PC-9 (cell line): ENCODE measurements at regions not wholly inside any gene's neighbourhood (a gene's known extent, or its start where the extent isn't known, plus 50 kb on each side); places are given as distances from the start of the nearest gene placed in this dataset.

Experiments used
- BruUV-seq: library from RNA; stranded (reverse); fragments of 400-500 nt; replicated peaks from 2 replicates; lab custom pipeline; 2021; lab: Mats Ljungman, UMichigan
- CTCF ChIA-PET: fragments of 300-600 bp; sonication (Branson Sonifier 250); formaldehyde crosslinking; loops from one replicate; lab custom pipeline; 2022; ENCODE audit warnings: antibody characterized with exemption; lab: Charles Lee
- POLR2A ChIA-PET: fragments of 300-600 bp; sonication (Branson Sonifier 250); formaldehyde crosslinking; loops from one replicate; lab custom pipeline; 2022; ENCODE audit warnings: antibody characterized with exemption; ENCODE audit not compliant: unreplicated experiment; lab: Charles Lee
- DNase-seq, 2 experiments: peaks; one replicate each; pipeline versions ENCODE4 v3.0.0 to v3.0.0-alpha.2; 2015 to 2022; ENCODE audit warnings: mixed read lengths in 1 of 2
- H2AFZ ChIP-seq: fragments of 200-600 bp; sonication (generic); 2 replicates; pipeline ENCODE4 v1.8.1; 2017; ENCODE audit warnings: antibody characterized with exemption
- H3F3A ChIP-seq: fragments of 200-600 bp; sonication (generic); 2 replicates; pipeline ENCODE4 v1.8.1; 2017; ENCODE audit warnings: antibody characterized with exemption, mild to moderate bottlenecking, low read depth; ENCODE audit not compliant: insufficient read depth
- H3K27ac ChIP-seq: fragments of 200-600 bp; sonication (generic); 2 replicates; pipeline ENCODE4 v1.6.1; 2016; ENCODE audit warnings: mixed run types
- H3K27me3 ChIP-seq: fragments of 200-600 bp; sonication (generic); 2 replicates; pipeline ENCODE4 v1.6.1; 2016; ENCODE audit warnings: low read depth, mixed run types; ENCODE audit not compliant: insufficient read depth
- H3K36me3 ChIP-seq: fragments of 200-600 bp; sonication (generic); 2 replicates; pipeline ENCODE4 v1.6.1; 2016; ENCODE audit warnings: low read depth, mixed run types
- H3K4me1 ChIP-seq: fragments of 200-600 bp; sonication (generic); replicated peaks from 2 replicates; pipeline ENCODE4 v1.6.1; 2016; ENCODE audit warnings: mixed run types; ENCODE audit not compliant: insufficient read depth
- H3K4me2 ChIP-seq: fragments of 200-600 bp; sonication (generic); 2 replicates; pipeline ENCODE4 v1.6.1; 2017; ENCODE audit warnings: mixed run types
- H3K4me3 ChIP-seq: fragments of 200-600 bp; sonication (generic); 2 replicates; pipeline ENCODE4 v1.6.1; 2016; ENCODE audit warnings: mixed run types
- H3K79me2 ChIP-seq: fragments of 200-600 bp; sonication (generic); 2 replicates; pipeline ENCODE4 v1.6.1; 2017; ENCODE audit warnings: low read depth, mixed run types
- H3K9me2 ChIP-seq: fragments of 200-600 bp; sonication (generic); 2 replicates; pipeline ENCODE4 v1.8.1; 2017; ENCODE audit warnings: mild to moderate bottlenecking; ENCODE audit not compliant: insufficient read depth
- H3K9me3 ChIP-seq: fragments of 200-600 bp; sonication (generic); 2 replicates; pipeline ENCODE4 v1.8.1; 2016; ENCODE audit warnings: low read depth; ENCODE audit not compliant: insufficient read depth
- H4K20me1 ChIP-seq: fragments of 200-600 bp; sonication (generic); 2 replicates; pipeline ENCODE4 v1.8.1; 2017; ENCODE audit not compliant: insufficient read depth
- EZH2 ChIP-seq: fragments of 200-600 bp; sonication (generic); IDR thresholded peaks from 2 replicates; pipeline ENCODE4 v1.8.0; 2017; ENCODE audit warnings: antibody characterized with exemption, low read depth
- intact Hi-C: fragments of 100-400 bp; cut with micrococcal nuclease; formaldehyde crosslinking; loops from one replicate; pipeline ENCODE4 v1.10.0; 2022; ENCODE audit not compliant: unreplicated experiment
- TF ChIP-seq, protein P1 (sequence below): fragments of 200-600 bp; sonication (generic); conservative IDR thresholded peaks from 2 replicates; pipeline ENCODE4 v1.6.1; 2017; ENCODE audit warnings: mixed run types, antibody characterized with exemption, mild to moderate bottlenecking, moderate library complexity

DNA sequence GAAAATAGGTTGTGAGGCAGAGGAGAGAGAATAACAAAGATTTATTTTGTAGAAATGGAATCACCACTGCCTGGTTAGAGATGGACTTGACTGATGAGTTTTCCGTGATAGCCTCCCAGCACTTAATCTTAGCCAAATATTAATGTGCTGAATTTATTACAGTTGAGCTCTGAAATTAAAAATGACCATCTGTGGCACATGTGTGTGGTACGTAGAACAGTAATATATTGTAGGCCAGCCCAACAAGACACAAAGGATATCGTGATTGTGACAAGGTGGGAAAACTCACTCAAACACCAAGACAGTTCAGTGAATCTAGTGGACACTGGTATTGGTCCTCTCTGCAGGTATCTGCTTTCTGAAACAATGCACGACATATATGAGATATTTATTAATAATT is 119.4 kb downstream of the HAO1 start:
- no peaks in the 10 kb centered on the region for H3K9me3 ChIP-seq
- no peaks in the 10 kb centered on the region for H3K9me2 ChIP-seq
- no TSS peak for BruUV-seq
- POLR2A ChIA-PET = no interaction called here
- no peaks in the 10 kb centered on the region for H4K20me1 ChIP-seq
- no peaks in the 10 kb centered on the region for H3F3A ChIP-seq
- H3K4me1 ChIP-seq = no peaks in the 10 kb centered on the region
- CTCF ChIA-PET = no interaction called here
- no peak overlapping the region for H3K27ac ChIP-seq
- H3K36me3 ChIP-seq = no peaks in the 10 kb centered on the region
- no peak overlapping the region for H3K4me2 ChIP-seq
- intact Hi-C loops = no loop called here
- DNase-seq = no peak
- no peaks in the 10 kb centered on the region for H3K79me2 ChIP-seq
- no peaks in the 10 kb centered on the region for H3K27me3 ChIP-seq
- no peak overlapping the region for H3K4me3 ChIP-seq
- no peak overlapping the region for H2AFZ ChIP-seq
- no peak for TF ChIP-seq EZH2
- TF ChIP-seq, protein P1, sequence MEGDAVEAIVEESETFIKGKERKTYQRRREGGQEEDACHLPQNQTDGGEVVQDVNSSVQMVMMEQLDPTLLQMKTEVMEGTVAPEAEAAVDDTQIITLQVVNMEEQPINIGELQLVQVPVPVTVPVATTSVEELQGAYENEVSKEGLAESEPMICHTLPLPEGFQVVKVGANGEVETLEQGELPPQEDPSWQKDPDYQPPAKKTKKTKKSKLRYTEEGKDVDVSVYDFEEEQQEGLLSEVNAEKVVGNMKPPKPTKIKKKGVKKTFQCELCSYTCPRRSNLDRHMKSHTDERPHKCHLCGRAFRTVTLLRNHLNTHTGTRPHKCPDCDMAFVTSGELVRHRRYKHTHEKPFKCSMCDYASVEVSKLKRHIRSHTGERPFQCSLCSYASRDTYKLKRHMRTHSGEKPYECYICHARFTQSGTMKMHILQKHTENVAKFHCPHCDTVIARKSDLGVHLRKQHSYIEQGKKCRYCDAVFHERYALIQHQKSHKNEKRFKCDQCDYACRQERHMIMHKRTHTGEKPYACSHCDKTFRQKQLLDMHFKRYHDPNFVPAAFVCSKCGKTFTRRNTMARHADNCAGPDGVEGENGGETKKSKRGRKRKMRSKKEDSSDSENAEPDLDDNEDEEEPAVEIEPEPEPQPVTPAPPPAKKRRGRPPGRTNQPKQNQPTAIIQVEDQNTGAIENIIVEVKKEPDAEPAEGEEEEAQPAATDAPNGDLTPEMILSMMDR = no peak

DNA sequence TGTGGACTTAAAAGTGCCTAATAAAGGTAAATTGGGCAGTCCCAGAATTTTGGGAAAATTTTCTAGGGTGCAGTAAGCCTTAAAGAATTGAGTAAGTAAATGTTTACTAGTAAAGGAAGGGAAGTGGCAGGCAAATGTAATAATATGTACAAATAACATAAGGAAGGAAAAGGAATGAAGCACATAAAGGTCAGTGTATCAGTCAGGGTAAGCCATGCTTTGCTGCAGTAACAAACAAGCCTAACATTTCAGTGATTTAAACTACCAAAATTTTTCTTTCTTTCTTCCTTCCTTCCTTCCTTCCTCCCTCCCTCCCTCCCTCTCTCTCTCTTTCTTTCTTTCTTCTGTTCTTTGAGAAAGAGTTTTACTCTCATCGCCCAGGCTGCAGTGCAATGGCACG is 117.5 kb downstream of the HAO1 start:
- no TSS peak for BruUV-seq
- H4K20me1 ChIP-seq = no peaks in the 10 kb centered on the region
- no peak overlapping the region for H3K4me3 ChIP-seq
- no peak overlapping the region for H3K27ac ChIP-seq
- H3K9me3 ChIP-seq = no peaks in the 10 kb centered on the region
- H3K79me2 ChIP-seq = no peaks in the 10 kb centered on the region
- H3K36me3 ChIP-seq = no peaks in the 10 kb centered on the region
- H3K4me1 ChIP-seq = no peaks in the 10 kb centered on the region
- H3F3A ChIP-seq = no peaks in the 10 kb centered on the region
- H3K9me2 ChIP-seq = no peaks in the 10 kb centered on the region
- no peak for TF ChIP-seq EZH2
- TF ChIP-seq, protein P1 = no peak
- H3K4me2 ChIP-seq = no peak overlapping the region
- intact Hi-C loops = no loop called here
- ChIA-PET POLR2A (no interaction called here), CTCF (no interaction called here)
- no peaks in the 10 kb centered on the region for H3K27me3 ChIP-seq
- H2AFZ ChIP-seq = no peak overlapping the region
- DNase-seq = no peak

DNA sequence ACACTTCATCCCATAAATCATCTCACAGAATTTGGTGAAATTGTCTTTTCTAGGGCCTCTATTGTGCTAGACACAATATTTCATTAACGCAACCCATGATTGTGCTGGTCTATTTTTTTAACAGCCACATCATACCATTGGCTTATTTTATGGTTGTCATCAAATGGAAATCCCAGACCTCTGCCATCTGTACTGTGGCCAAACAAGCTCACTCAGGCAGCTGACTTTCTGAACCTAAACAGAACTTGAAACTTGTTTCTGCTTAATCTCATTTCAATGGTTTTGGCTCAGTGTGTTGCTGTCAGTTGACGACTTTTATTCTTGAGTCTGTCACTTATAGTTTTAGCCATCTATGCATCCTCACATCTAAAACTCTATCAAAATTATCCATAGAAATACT is 111.8 kb downstream of the HAO1 start:
- TF ChIP-seq EZH2 = no peak
- TF ChIP-seq, protein P1 = no peak
- Histone ChIP-seq H3K9me2 (no peaks in the 10 kb centered on the region), H3K4me1 (no peaks in the 10 kb centered on the region), H3K27me3 (no peaks in the 10 kb centered on the region), H4K20me1 (no peaks in the 10 kb centered on the region), H3K27ac (no peak overlapping the region), H3F3A (no peaks in the 10 kb centered on the region), H3K4me2 (no peak overlapping the region), H3K36me3 (no peaks in the 10 kb centered on the region), H3K9me3 (no peaks in the 10 kb centered on the region), H2AFZ (no peak overlapping the region), H3K79me2 (no peaks in the 10 kb centered on the region), H3K4me3 (no peak overlapping the region)
- no TSS peak for BruUV-seq
- intact Hi-C loops = no loop called here
- ChIA-PET CTCF (no interaction called here), POLR2A (no interaction called here)
- DNase-seq = no peak
